ENCODE measurements at regions not wholly inside any gene's neighbourhood (a gene's known extent, or its start where the extent isn't known, plus 50 kb on each side); places are given as distances from the start of the nearest gene placed in this dataset.

DNA sequence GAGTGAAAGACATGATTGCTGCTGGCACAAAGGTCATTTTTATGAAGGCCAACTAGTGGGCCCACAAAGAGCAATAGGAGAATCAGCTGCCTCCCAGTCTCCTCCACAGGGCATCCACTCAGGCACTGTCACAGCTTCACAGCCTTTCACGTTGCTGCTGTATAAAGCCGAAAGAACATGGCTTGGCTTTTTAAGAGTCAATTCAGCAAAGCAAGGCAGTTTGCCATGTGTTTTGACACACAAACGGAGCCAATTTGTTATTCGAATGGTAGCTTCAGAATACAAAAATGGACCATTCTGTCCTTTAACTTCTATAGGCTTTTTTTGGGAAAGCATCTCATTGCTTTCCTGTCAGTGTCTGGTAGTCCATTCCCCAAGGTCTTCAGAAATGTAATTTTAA lies 283.4 kb upstream of the PARD3B start:
- Mint-ChIP-seq H3K27me3 (ENCODE audit: low read depth) (peaks cover 4% of the 10 kb centered on the region; the same call in 1 of the 2 replicates), H3K4me3 (no peak overlapping the region), H3K36me3 (ENCODE audit: insufficient read depth in 1 of 3, low read depth in 3 of 3) (no peaks in the 10 kb centered on the region), H3K4me1 (peaks cover 37 to 40% of the 10 kb centered on the region in 2 experiments), H3K9me3 (no peaks in the 10 kb centered on the region), H3K27ac (no peak overlapping the region)
- no CpG with 5 or more reads among the region's 4 CpGs for WGBS (ENCODE audit: extremely low coverage, insufficient read length, low lambda C conversion rate)
- H3K27ac ChIP-seq (ENCODE audit: insufficient read length, low read depth, low read length): no peak overlapping the region
- H3K56ac ChIP-seq (ENCODE audit: insufficient read length, low read depth, low read length): no peak overlapping the region
- H3K23me2 ChIP-seq (ENCODE audit: insufficient read length, low read depth, low read length, poor library complexity, severe bottlenecking): no peaks in the 10 kb centered on the region
- no peak overlapping the region for H2AK5ac ChIP-seq (ENCODE audit: insufficient read length, low read length)
- no peak overlapping the region for H3K14ac ChIP-seq (ENCODE audit: insufficient read depth, low read length)
- H3K9me3 ChIP-seq (ENCODE audit: control insufficient read depth, low read depth, low read length): no peaks in the 10 kb centered on the region
- TF ChIP-seq, protein P1, sequence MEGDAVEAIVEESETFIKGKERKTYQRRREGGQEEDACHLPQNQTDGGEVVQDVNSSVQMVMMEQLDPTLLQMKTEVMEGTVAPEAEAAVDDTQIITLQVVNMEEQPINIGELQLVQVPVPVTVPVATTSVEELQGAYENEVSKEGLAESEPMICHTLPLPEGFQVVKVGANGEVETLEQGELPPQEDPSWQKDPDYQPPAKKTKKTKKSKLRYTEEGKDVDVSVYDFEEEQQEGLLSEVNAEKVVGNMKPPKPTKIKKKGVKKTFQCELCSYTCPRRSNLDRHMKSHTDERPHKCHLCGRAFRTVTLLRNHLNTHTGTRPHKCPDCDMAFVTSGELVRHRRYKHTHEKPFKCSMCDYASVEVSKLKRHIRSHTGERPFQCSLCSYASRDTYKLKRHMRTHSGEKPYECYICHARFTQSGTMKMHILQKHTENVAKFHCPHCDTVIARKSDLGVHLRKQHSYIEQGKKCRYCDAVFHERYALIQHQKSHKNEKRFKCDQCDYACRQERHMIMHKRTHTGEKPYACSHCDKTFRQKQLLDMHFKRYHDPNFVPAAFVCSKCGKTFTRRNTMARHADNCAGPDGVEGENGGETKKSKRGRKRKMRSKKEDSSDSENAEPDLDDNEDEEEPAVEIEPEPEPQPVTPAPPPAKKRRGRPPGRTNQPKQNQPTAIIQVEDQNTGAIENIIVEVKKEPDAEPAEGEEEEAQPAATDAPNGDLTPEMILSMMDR (conservative IDR thresholded peaks at IDR 0.05): no peak
- no peak overlapping the region for H3K23ac ChIP-seq (ENCODE audit: insufficient read length, low read depth, low read length)
- no peak for DNase-seq
- H3K79me1 ChIP-seq (ENCODE audit: insufficient read depth, low read depth, low read length, poor library complexity, severe bottlenecking): no peaks in the 10 kb centered on the region
- H2BK20ac ChIP-seq (ENCODE audit: low read depth, low read length, poor library complexity, severe bottlenecking): no peak overlapping the region
- no peak overlapping the region for H3K4ac ChIP-seq (ENCODE audit: low read depth, low read length)
- no peak overlapping the region for H3K4me2 ChIP-seq (ENCODE audit: insufficient read depth, insufficient read length, low read length)
- no peak overlapping the region for H4K91ac ChIP-seq (ENCODE audit: insufficient read length, low read depth, low read length)
- no peak overlapping the region for H4K8ac ChIP-seq (replicated peaks; ENCODE audit: insufficient read length, low read depth, low read length)
- H3T11ph ChIP-seq (ENCODE audit: low read length): no peak overlapping the region
- H4K20me1 ChIP-seq (ENCODE audit: control insufficient read depth, insufficient read depth, insufficient read length): no peaks in the 10 kb centered on the region
- no peak overlapping the region for H3K18ac ChIP-seq (ENCODE audit: insufficient read length, low read depth, low read length)
- H3K79me2 ChIP-seq (ENCODE audit: insufficient read depth, low read length): no peaks in the 10 kb centered on the region
- no peak overlapping the region for H2BK15ac ChIP-seq (ENCODE audit: low read depth, low read length)
- peaks cover 6% of the 10 kb centered on the region; the same call in 1 of the 2 replicates for H3K4me1 ChIP-seq (ENCODE audit: insufficient read depth, low read length)
- no peak overlapping the region for H2BK5ac ChIP-seq (ENCODE audit: insufficient read length, low read length)
- no peak overlapping the region for H2AFZ ChIP-seq (ENCODE audit: low read length)
- H2BK12ac ChIP-seq (ENCODE audit: insufficient read length, low read depth, low read length): no peak overlapping the region
- no peak overlapping the region for H2BK120ac ChIP-seq (ENCODE audit: low read depth, low read length, poor library complexity, severe bottlenecking)
- no peaks in the 10 kb centered on the region for H3K27me3 ChIP-seq (ENCODE audit: insufficient read depth, low read length)
- H3K9ac ChIP-seq (ENCODE audit: extremely low read depth, insufficient read length, low read length): no peak overlapping the region
- no peak overlapping the region for H4K5ac ChIP-seq (ENCODE audit: insufficient read length, low read depth, low read length)

Measured in H9 (cell line).